ENCODE measurements at regions not wholly inside any gene's neighbourhood (a gene's known extent, or its start where the extent isn't known, plus 50 kb on each side); places are given as distances from the start of the nearest gene placed in this dataset.

GRCh38 chr6:137309078-137309762 lies 90.0 kb upstream of the IFNGR1 start (continued):
- TF ChIP-seq ZNF639 (tag by site-specific recombination; IDR thresholded peaks at IDR 0.05) = no peak
- TF ChIP-seq ZNF449 (tag by site-specific recombination; IDR thresholded peaks at IDR 0.05) = peak; percentile 80; the same call in 1 of the 2 replicates
- TF ChIP-seq INSM2 (tag by site-specific recombination; IDR thresholded peaks at IDR 0.05) = no peak
- peak; percentile 34; the same call in 1 of the 2 replicates for TF ChIP-seq PRDM6 (tag by site-specific recombination; IDR thresholded peaks at IDR 0.05)
- TF ChIP-seq ZNF624 (tag by site-specific recombination; IDR thresholded peaks at IDR 0.05) = no peak
- no peak for TF ChIP-seq HOXA7 (CRISPR knock-in tag; IDR thresholded peaks at IDR 0.05; ENCODE audit: borderline replicate concordance)
- no peak for TF ChIP-seq KLF7 (tag by site-specific recombination; IDR thresholded peaks at IDR 0.05; ENCODE audit: borderline replicate concordance)
- no peak for TF ChIP-seq ZBTB8A (tag by site-specific recombination; IDR thresholded peaks at IDR 0.05)
- no peak for TF ChIP-seq ZNF510 (tag by site-specific recombination; IDR thresholded peaks at IDR 0.05; ENCODE audit: insufficient replicate concordance)
- no peak for TF ChIP-seq SALL2 (tag by site-specific recombination; IDR thresholded peaks at IDR 0.05; ENCODE audit: borderline replicate concordance)
- no peak for TF ChIP-seq ZNF112 (tag by site-specific recombination; IDR thresholded peaks at IDR 0.05)
- TF ChIP-seq ZNF501 (tag by site-specific recombination; IDR thresholded peaks at IDR 0.05) = no peak
- TF ChIP-seq ZNF623 (tag by site-specific recombination; IDR thresholded peaks at IDR 0.05) = no peak
- TF ChIP-seq CTCF (tag by site-specific recombination; IDR thresholded peaks at IDR 0.05) = no peak
- TF ChIP-seq ZNF560 (tag by site-specific recombination; IDR thresholded peaks at IDR 0.05; ENCODE audit: borderline replicate concordance) = no peak
- no peak for TF ChIP-seq ZNF184 (tag by site-specific recombination; IDR thresholded peaks at IDR 0.05)
- TF ChIP-seq ZSCAN23 (tag by site-specific recombination; IDR thresholded peaks at IDR 0.05) = no peak
- TF ChIP-seq ZNF830 (tag by site-specific recombination; IDR thresholded peaks at IDR 0.05; ENCODE audit: low read depth) = no peak
- TF ChIP-seq ZFHX2 (tag by site-specific recombination; conservative IDR thresholded peaks at IDR 0.05) = no peak
- TF ChIP-seq ZNF132 (tag by site-specific recombination; IDR thresholded peaks at IDR 0.05; ENCODE audit: borderline replicate concordance) = no peak
- no peak for TF ChIP-seq ZNF521 (tag by site-specific recombination; IDR thresholded peaks at IDR 0.05)
- peak; percentile 36; the same call in 1 of the 2 replicates for TF ChIP-seq FEZF1 (tag by site-specific recombination; IDR thresholded peaks at IDR 0.05)
- no peak for TF ChIP-seq ZNF391 (tag by site-specific recombination; IDR thresholded peaks at IDR 0.05; ENCODE audit: borderline replicate concordance, low read depth)
- peak; percentile 54 for TF ChIP-seq ZNF335 (tag by site-specific recombination; conservative IDR thresholded peaks at IDR 0.05)
- no peak for TF ChIP-seq ZNF311 (tag by site-specific recombination; IDR thresholded peaks at IDR 0.05; ENCODE audit: borderline replicate concordance)
- no peak for TF ChIP-seq ZNF169 (tag by site-specific recombination; IDR thresholded peaks at IDR 0.05)
- TF ChIP-seq ZNF529 (tag by site-specific recombination; IDR thresholded peaks at IDR 0.05; ENCODE audit: insufficient replicate concordance) = no peak
